ENCODE measurements at regions not wholly inside any gene's neighbourhood (a gene's known extent, or its start where the extent isn't known, plus 50 kb on each side); places are given as distances from the start of the nearest gene placed in this dataset.
A peak's percentile ranks its signal among the peaks of the same experiment; 100 is the strongest.

GRCh38 chr16:85420501-85421337 is 192.4 kb upstream of the GSE1 start (continued):
- TF ChIP-seq THAP9 (CRISPR knock-in tag; IDR thresholded peaks at IDR 0.05; ENCODE audit: borderline replicate concordance), result 0 out of 2 replicates have a peak, but pooled peaks have one; percentile 44
- TF ChIP-seq PRDM10 (CRISPR knock-in tag; IDR thresholded peaks at IDR 0.05; ENCODE audit: low read depth), result 0 out of 2 replicates have a peak, but pooled peaks have one; percentile 19
- no peak for TF ChIP-seq SOX6 (IDR thresholded peaks at IDR 0.05)
- TF ChIP-seq SOX6 (CRISPR knock-in tag; IDR thresholded peaks at IDR 0.05), result peak; percentile 69
- TF ChIP-seq ZNF44 (CRISPR knock-in tag; IDR thresholded peaks at IDR 0.05), result 0 out of 2 replicates have a peak, but pooled peaks have one; percentile 35
- 0 out of 2 replicates have a peak, but pooled peaks have one; percentile 44 for TF ChIP-seq ZNF350 (CRISPR knock-in tag; IDR thresholded peaks at IDR 0.05; ENCODE audit: borderline replicate concordance, low read depth)
- TF ChIP-seq CC2D1A (CRISPR knock-in tag; IDR thresholded peaks at IDR 0.05), result no peak
- peak; percentile 66 for TF ChIP-seq ZFY (CRISPR knock-in tag; IDR thresholded peaks at IDR 0.05)
- TF ChIP-seq HNRNPH1 (optimal IDR thresholded peaks at IDR 0.05; ENCODE audit: low read depth, low read length), result no peak
- TF ChIP-seq HMG20B (CRISPR knock-in tag; conservative IDR thresholded peaks at IDR 0.05), result peak; percentile 76; the same call in 1 of the 2 replicates
- no peak for TF ChIP-seq NAIF1 (CRISPR knock-in tag; IDR thresholded peaks at IDR 0.05; ENCODE audit: borderline replicate concordance)
- TF ChIP-seq CEBPB (IDR thresholded peaks at IDR 0.05; ENCODE audit: borderline replicate concordance, low read depth, low read length), result no peak
- TF ChIP-seq CBX5 (CRISPR knock-in tag; IDR thresholded peaks at IDR 0.05; ENCODE audit: borderline replicate concordance), result peak; percentile 77
- 0 out of 2 replicates have a peak, but pooled peaks have one; percentile 90 for TF ChIP-seq ZNF713 (CRISPR knock-in tag; IDR thresholded peaks at IDR 0.05)
- peak; percentile 74 for TF ChIP-seq ZFX (CRISPR knock-in tag; IDR thresholded peaks at IDR 0.05; ENCODE audit: low read depth)
- peak; percentile 48; the same call in 1 of the 2 replicates for TF ChIP-seq MIER2 (CRISPR knock-in tag; IDR thresholded peaks at IDR 0.05)
- TF ChIP-seq NR2F6 (IDR thresholded peaks at IDR 0.05), result no peak
- TF ChIP-seq NR2F6 (CRISPR knock-in tag; IDR thresholded peaks at IDR 0.05), result peak; percentile 67; the same call in 1 of the 2 replicates
- 0 out of 2 replicates have a peak, but pooled peaks have one; percentile 26 for TF ChIP-seq GLI4 (CRISPR knock-in tag; IDR thresholded peaks at IDR 0.05; ENCODE audit: borderline replicate concordance)
- TF ChIP-seq ZNF143 (CRISPR knock-in tag; IDR thresholded peaks at IDR 0.05), result 0 out of 2 replicates have a peak, but pooled peaks have one; percentile 10
- TF ChIP-seq ZNF510 (CRISPR knock-in tag; IDR thresholded peaks at IDR 0.05; ENCODE audit: low read depth), result no peak
